Midbrain (tissue), 1 donor: ENCODE measurements at regions not wholly inside any gene's neighbourhood (a gene's known extent, or its start where the extent isn't known, plus 50 kb on each side); places are given as distances from the start of the nearest gene placed in this dataset.
"Not testable (repeated sequence)": the region's sequence is repeated elsewhere in the genome, so short reads cannot be mapped to it uniquely, and the experiment has no call there.

ENCODE experiments used
- DNase-seq: peaks from one replicate; lab custom pipeline; 2025; lab: John Stamatoyannopoulos, UW

DNA sequence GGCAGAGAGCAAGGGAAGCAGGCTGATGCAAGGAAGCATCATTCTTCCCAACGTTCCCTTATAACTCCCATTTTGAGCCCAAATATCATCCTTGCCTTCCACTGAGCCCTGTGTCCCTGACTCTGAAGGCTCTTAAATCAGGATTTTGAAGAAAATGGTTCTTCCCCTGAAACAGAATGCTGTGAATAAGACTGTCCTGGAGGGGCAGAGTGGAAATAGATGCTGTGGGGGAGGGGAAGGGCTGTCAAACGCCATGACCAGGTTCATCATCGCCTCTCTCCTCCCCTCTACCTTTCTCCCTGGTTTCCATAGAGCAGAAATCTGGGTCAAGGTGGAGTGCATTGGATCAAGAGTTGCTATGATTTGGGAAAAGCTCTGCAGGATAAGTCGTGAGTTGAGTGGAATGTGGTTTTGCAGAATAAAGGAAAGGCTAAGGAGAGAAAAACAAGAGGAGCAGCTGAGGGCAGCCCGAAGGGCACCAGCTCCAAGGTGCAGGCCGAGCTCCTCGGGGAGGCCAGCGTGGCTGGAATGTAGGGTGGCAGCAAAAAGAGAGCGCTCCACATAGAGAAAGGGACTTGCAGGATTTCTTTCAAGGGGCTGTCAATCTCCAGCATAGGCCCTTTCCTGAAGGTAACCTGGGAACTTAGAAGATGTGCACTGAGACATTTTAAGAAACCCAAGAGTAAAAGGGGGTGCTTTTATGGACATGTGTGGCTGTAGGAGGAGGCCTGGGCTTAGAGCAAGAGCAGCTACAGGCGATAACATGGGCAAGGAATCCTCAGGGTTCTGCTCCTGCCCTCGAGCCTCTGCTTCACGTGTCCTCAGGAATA, 120.8 kb upstream of the CDYL start:
- no peak for DNase-seq

- DNase-seq = no peak
These were observed 123.1 kb upstream of the CDYL start for GRCh38 chr6:4653141-4653540.

DNA sequence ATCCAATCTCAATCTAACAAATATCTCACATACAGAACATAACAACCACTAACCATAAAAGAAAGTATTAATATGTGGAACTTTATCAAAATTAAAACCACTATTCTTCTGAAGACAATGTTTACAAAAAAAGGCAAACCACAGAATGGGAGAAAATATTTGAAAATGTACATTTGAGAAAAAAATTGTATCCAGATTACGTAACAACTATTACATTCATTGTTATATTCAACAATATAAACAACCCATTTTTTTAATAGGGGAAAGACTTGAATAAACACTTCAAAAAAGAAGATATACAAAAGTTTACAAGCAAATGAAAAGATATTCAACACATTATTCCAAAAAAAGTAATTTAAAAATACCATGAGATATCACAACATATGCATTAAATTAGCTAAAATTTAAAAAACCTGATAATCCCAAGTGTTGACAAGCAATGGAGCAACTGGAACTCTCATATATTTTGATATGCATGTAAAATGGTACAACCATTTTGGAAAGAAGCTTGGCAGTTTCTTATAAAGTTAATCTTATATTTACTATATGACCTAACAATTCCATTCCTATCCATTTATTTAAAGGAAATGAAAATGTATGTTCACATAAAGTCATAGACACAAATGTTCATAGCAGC, 124.3 kb upstream of the CDYL start:
- DNase-seq = no peak

- DNase-seq = no peak
These were observed 126.5 kb upstream of the CDYL start for GRCh38 chr6:4649728-4650127.

GRCh38 chr6:4647414-4648365, 128.5 kb upstream of the CDYL start:
- DNase-seq = peak; percentile 71

GRCh38 chr6:4645713-4646360, 130.4 kb upstream of the CDYL start:
- no peak for DNase-seq

GRCh38 chr6:4644996-4645395, 131.2 kb upstream of the CDYL start:
- no peak for DNase-seq

GRCh38 chr6:4641461-4641860, 134.7 kb upstream of the CDYL start:
- no peak for DNase-seq

- DNase-seq = no peak
These were observed 136.1 kb upstream of the CDYL start for GRCh38 chr6:4640139-4640538.

DNA sequence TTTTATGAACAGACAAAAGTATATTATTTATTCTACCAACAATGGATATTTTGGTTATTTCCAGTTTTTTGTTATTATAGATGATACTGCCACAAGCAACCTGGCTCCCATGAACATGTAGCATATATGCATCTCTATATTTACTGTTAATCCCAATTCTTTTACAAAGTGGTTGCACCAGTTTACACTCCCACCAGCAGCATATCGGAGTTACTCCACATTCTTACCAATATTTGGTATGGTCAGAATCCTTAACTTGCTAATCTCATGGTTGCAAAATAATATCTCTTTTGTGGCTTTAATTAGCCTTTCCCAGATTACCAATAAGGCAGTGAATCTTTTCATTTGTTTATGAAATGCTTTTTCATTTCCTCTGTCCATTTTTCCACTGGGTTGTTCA, 137.6 kb upstream of the CDYL start:
- no peak for DNase-seq

- DNase-seq = no peak
These were observed 138.3 kb upstream of the CDYL start for GRCh38 chr6:4637691-4638433.

GRCh38 chr6:4636881-4637224, 139.4 kb upstream of the CDYL start:
- DNase-seq = no peak

DNA sequence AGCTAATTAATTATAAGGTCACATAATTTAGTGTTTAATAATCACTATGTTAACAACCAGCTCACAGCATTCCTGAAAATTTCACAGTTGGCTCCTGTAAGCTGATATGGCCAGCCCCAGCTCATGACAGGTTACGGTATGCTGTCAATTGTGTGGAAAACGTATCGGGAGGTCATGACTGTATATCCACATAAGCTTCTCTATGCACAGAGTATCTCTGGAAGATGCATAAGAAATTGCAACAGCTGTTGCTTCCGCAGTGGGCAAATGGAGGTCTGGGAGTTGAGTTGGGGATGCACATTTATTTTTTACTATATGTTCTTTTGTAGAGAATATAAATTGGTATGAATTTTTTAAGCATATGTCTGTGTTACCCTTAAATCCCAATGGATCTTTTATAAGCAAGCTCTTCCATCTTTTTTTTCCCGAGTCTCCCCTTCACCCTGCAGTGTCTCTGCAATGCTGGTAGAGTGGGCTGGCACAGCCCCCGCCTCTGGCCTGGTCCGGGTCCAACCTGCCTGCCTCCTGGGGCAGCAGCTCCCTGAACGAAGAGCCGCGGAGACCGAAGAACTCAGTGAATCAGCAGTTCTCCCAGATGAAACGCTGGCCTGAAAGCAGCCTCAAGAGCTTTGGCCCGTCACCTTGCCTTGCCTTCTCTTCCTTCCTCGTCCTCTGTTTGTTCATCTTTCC, 139.9 kb upstream of the CDYL start:
- DNase-seq = no peak

DNA sequence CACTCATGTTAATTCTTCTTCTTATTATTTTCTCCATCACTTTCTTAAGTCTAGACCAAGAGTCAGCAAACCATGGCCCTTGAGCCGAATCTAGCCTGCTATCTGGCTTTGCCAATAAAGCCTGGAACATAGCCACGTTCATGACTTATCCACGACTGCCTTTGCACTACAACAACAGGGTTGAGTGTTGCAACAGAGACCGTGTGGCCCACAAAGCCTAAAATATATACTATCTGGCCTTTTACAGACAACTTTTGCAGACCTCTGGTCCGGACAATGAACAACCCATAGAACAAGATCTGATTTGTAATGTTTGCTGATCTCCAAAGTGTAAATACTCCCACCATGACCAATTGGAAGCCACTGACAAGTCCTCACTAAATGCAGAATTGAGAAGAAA, 140.5 kb upstream of the CDYL start:
- no peak for DNase-seq

DNA sequence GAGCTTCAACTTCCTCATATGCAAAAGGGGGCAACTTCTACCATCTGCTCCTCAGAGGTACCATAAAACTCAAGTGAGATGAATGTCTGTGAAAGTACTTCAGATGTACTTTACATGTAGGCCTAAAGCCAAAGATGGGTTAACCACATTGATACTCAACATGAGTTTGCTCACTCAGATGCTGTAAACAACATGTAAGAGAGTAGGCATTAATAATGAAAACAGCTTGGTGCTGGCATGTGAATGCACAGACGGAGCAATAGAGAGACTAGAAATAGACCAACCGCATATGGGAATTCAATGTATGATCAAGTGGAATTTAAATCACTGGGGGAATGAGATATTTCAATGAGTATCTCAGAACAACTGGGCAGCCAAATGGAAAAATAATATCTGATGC, 143.8 kb upstream of the CDYL start:
- no peak for DNase-seq

DNA sequence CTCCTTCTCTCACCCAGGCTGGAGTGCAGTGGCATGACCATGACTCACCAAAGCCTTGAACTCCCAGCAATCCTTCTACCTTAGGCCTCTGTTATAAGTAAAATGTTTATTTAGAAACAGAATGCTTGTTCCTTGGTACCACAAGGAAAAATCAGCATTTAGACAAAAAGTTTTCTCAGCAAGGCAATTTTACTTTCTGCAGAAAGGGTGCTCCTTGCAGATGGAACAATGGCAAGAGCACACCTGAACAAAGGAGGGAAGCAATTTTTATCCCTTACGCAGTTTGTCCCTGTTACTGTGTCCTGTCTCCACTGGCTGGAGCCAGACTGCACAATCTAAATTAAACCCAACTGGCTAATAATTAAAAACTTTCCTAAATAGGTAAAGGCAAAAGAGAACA, 146.4 kb upstream of the CDYL start:
- not testable (repeated sequence) for DNase-seq

DNA sequence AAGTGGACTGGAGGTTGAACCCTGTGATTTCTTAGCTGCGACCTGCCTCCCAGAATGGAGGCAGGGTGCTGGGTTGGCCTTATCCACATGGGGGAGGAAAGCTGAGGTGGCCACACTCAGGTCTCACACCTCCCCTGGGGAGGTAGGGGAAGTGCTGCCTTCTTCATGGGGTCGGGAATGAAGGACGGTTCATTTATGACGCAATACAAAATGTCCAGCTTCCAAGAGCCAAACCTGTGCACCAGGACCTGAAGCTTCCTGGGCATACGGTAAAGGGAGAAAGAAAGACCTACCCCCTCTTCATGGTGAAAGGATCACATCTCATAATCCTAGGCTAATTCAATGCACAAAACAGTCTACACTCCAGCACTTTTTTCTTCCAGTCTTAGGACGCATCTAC, 150.6 kb upstream of the CDYL start:
- DNase-seq = no peak

DNA sequence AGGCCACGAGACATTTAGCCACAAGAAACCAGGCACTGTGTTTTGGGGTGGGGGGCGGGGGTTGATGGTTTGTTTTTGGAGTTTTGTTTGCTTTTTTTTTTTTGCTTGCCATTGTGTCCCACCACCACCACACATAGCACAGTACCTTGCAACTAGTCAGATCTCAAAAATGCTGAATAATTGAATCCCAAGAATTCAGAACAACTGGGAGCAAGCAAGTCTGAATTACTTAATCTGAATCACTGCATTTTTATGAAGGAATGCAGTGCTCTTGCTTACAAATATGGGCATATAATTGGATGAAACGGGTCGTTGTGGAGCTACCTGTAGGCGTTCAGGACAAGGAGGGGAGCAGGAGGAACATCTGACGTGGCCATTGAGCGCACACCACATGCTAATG, 151.5 kb upstream of the CDYL start:
- no peak for DNase-seq

- no peak for DNase-seq
These were observed 155.7 kb upstream of the CDYL start for GRCh38 chr6:4620284-4621151.

GRCh38 chr6:4616311-4616710, 159.9 kb upstream of the CDYL start:
- no peak for DNase-seq
